Esophagus muscularis mucosa (tissue), 4 donors: ENCODE measurements at regions not wholly inside any gene's neighbourhood (a gene's known extent, or its start where the extent isn't known, plus 50 kb on each side); places are given as distances from the start of the nearest gene placed in this dataset.
"Not testable (repeated sequence)": the region's sequence is repeated elsewhere in the genome, so short reads cannot be mapped to it uniquely, and the experiment has no call there.

Source experiments
- DNase-seq: peaks from one replicate; pipeline ENCODE4 v3.0.0-alpha.2; 2017; ENCODE audit errors: extremely low spot score
- H3K27ac ChIP-seq, 4 donors: fragments of 200-600 bp; sonication (generic); replicated peaks in 1 of 4; 1 replicate in 3 of 4; 2 replicates in 1 of 4; pipeline ENCODE4 v1.5.1; 2016 to 2019; ENCODE audit warnings: mild to moderate bottlenecking in 1 of 4
- H3K27me3 ChIP-seq, 4 donors: fragments of 200-600 bp; sonication (generic); one replicate each; pipeline versions ENCODE4 v1.5.1 to v1.6.0; 2016 to 2019
- H3K36me3 ChIP-seq, 4 donors: fragments of 200-600 bp; sonication (generic); one replicate each; pipeline ENCODE4 v1.5.1; 2016 to 2019
- H3K4me1 ChIP-seq, 4 donors: fragments of 200-600 bp; sonication (generic); one replicate each; pipeline ENCODE4 v1.5.1; 2016 to 2019
- H3K4me3 ChIP-seq, 4 donors: fragments of 200-600 bp; sonication (generic); 1 replicate in 2 of 4; 2 replicates in 2 of 4; pipeline ENCODE4 v1.5.1; 2016 to 2019; ENCODE audit warnings: mild to moderate bottlenecking in 4 of 4, moderate library complexity in 1 of 4
- H3K9me3 ChIP-seq, 4 donors: fragments of 200-600 bp; sonication (generic); 1 replicate in 3 of 4; 2 replicates in 1 of 4; pipeline ENCODE4 v1.5.1; 2016 to 2019
- EP300 ChIP-seq: sonication (generic); formaldehyde crosslinking; IDR thresholded peaks from one replicate; pipeline ENCODE4 v1.6.1; 2017; ENCODE audit warnings: antibody characterized with exemption
- POLR2A ChIP-seq: fragments of 450-650 bp; IDR thresholded peaks from one replicate; pipeline ENCODE4 v1.6.1; 2017; ENCODE audit warnings: antibody characterized with exemption, moderate library complexity, mild to moderate bottlenecking, low read depth
- POLR2AphosphoS5 ChIP-seq, 2 donors: sonication (generic); formaldehyde crosslinking; IDR thresholded peaks; one replicate each; pipeline ENCODE4 v1.6.1; 2017; ENCODE audit warnings: antibody characterized with exemption in 2 of 2
- whole genome bisulfite sequencing: methylation state at CpG from one replicate; pipeline ENCODE4 v1.1.5; 2018; 5-methylcytosine and 5-hydroxymethylcytosine counted together
- intact Hi-C: fragments of 100-400 bp; cut with DNase I; formaldehyde crosslinking; loops from one replicate; pipeline ENCODE4 v1.15.1; 2023
- TF ChIP-seq, protein P1 (sequence below), 3 experiments: fragments of 200-600 bp in 2 of 3; fragments of 450-650 bp in 1 of 3; sonication (generic) in 2 of 3; IDR thresholded peaks; one replicate each; pipeline ENCODE4 v1.5.1; 2017 to 2019; ENCODE audit warnings: antibody characterized with exemption in 3 of 3, mild to moderate bottlenecking in 2 of 3, moderate library complexity in 1 of 3

DNA sequence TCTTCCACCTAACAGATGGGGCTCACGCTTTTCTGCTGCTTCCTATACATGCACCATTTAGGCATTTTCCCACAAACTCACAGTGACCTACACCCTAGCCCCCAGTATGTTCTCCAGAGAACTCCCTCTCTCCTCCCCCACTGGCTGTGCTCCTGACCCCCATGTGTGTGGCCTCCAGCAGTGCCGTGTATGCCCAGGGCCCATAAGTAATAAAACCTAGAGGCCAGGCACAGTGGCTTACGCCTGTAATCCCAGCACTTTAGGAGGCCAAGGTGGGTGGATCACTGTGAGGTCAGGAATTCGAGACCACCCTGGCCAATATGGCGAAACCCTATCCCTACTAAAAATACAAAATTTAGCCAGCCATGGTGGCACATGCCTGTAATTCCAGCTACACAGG lies 54.7 kb upstream of the NXT1 start:
- TF ChIP-seq EP300 (no peak), POLR2AphosphoS5 (IDR thresholded peaks at IDR 0.05) (no peak), POLR2A (no peak)
- TF ChIP-seq, protein P1, sequence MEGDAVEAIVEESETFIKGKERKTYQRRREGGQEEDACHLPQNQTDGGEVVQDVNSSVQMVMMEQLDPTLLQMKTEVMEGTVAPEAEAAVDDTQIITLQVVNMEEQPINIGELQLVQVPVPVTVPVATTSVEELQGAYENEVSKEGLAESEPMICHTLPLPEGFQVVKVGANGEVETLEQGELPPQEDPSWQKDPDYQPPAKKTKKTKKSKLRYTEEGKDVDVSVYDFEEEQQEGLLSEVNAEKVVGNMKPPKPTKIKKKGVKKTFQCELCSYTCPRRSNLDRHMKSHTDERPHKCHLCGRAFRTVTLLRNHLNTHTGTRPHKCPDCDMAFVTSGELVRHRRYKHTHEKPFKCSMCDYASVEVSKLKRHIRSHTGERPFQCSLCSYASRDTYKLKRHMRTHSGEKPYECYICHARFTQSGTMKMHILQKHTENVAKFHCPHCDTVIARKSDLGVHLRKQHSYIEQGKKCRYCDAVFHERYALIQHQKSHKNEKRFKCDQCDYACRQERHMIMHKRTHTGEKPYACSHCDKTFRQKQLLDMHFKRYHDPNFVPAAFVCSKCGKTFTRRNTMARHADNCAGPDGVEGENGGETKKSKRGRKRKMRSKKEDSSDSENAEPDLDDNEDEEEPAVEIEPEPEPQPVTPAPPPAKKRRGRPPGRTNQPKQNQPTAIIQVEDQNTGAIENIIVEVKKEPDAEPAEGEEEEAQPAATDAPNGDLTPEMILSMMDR (IDR thresholded peaks at IDR 0.05) = no peak
- DNase-seq = no peak
- Histone ChIP-seq H3K27me3 (peaks cover 0 to 3% (median 0%) of the 10 kb centered on the region in 4 donors), H3K4me1 (peaks cover 13 to 32% (median 18%) of the 10 kb centered on the region in 4 donors), H3K27ac (peak overlapping the region in 1 of 4 donors; percentile 14), H3K4me3 (no peak overlapping the region), H3K9me3 (peaks cover 0 to 7% (median 0%) of the 10 kb centered on the region in 4 donors), H3K36me3 (no peaks in the 10 kb centered on the region)
- WGBS = 83% methylated on average over 5 of the region's 5 CpGs
- intact Hi-C loops = no loop called here

- Histone ChIP-seq H3K36me3 (no peaks in the 10 kb centered on the region), H3K9me3 (peaks cover 0 to 2% (median 0%) of the 10 kb centered on the region in 4 donors), H3K27me3 (peaks cover 0 to 4% (median 0%) of the 10 kb centered on the region in 4 donors), H3K4me3 (no peak overlapping the region), H3K27ac (peak overlapping the region; percentile 44 to 71 (median 60)), H3K4me1 (peaks cover 13 to 44% (median 25%) of the 10 kb centered on the region in 4 donors)
- no peak for DNase-seq
- TF ChIP-seq POLR2AphosphoS5 (IDR thresholded peaks at IDR 0.05) (no peak), EP300 (no peak), POLR2A (no peak)
- TF ChIP-seq, protein P1 (IDR thresholded peaks at IDR 0.05) = no peak
- WGBS = 94% methylated on average over 10 of the region's 10 CpGs
- intact Hi-C loops = no loop called here
Observed at GRCh38 chr20:23294671-23295070, 55.9 kb upstream of the NXT1 start.

DNA sequence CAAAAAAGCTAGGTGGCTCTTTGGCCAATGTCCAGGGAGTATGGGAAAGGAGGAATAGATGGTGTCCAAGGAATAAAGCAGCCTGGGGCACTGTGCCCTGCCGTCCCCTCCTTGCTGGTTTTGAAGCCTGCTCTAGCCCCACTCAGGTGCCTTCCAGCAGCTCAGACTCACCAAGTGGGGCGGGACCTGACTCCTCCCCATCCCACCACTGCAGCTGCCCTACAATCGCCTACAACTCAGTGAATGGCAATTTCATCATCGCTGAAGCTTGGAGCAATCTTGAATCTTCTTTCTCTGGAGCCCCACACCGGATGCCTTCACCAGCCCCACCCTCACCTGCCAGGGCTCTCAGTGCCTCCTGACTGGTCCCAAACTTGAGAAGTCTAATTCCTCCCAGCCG lies 56.4 kb upstream of the NXT1 start:
- H3K36me3 ChIP-seq = no peaks in the 10 kb centered on the region
- no peak overlapping the region for H3K4me3 ChIP-seq
- peaks cover 0 to 9% (median 0%) of the 10 kb centered on the region in 4 donors for H3K27me3 ChIP-seq
- H3K27ac ChIP-seq = peak overlapping the region; percentile 44 to 71 (median 60)
- H3K4me1 ChIP-seq = peaks cover 13 to 44% (median 27%) of the 10 kb centered on the region in 4 donors
- no peak for TF ChIP-seq POLR2A
- WGBS = 73% methylated on average over 6 of the region's 6 CpGs
- H3K9me3 ChIP-seq = no peaks in the 10 kb centered on the region
- DNase-seq = no peak
- intact Hi-C loops = no loop called here

DNA sequence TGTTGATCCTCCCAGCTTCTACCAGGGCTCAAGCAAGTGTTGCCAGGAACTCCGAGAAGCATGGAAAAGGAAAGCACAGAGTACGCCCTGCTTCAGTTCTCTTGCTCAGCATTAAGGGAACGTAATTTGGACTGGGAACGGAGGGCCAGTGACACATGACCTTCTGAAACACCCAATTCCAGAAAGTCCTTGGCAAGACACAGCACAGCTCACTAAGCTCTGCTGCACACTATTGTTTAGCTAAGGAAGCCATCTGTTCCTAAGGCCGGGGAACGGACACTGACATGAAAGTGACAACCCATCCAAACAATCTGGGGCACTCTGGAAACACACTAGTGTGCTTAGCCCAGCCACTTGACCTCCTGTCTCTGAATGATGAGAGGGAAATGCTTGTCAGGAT lies 56.9 kb upstream of the NXT1 start:
- peak overlapping the region; percentile 44 to 71 (median 60) for H3K27ac ChIP-seq
- H3K4me1 ChIP-seq = peaks cover 13 to 44% (median 27%) of the 10 kb centered on the region in 4 donors
- peak; percentile 60 to 66 for TF ChIP-seq POLR2AphosphoS5 (IDR thresholded peaks at IDR 0.05)
- TF ChIP-seq, protein P1 (IDR thresholded peaks at IDR 0.05) = no peak
- peak; percentile 36 for TF ChIP-seq EP300
- TF ChIP-seq POLR2A = no peak
- no peak for DNase-seq
- peaks cover 0 to 10% (median 0%) of the 10 kb centered on the region in 4 donors for H3K27me3 ChIP-seq
- H3K4me3 ChIP-seq = no peak overlapping the region
- H3K9me3 ChIP-seq = no peaks in the 10 kb centered on the region
- H3K36me3 ChIP-seq = no peaks in the 10 kb centered on the region
- intact Hi-C loops = no loop called here
- WGBS = 41% methylated on average over 6 of the region's 6 CpGs

DNA sequence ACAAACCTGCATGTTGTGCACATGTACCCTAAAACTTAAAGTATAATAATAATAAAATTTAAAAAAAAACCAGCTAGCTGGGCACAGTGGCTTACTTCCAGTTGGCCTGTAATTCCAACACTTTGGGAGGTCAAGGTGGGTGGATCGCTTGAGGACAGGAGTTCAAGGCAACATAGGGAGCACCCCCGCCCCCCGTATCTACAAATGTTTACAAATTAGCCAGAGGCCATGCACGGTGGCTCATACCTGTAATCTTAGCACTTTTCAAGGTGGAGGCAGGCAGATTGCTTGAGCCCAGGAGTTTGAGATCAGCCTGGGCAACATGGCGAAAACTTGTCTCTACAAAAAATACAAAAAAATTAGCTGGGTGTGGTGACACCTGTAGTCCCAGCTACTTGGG lies 58.3 kb upstream of the NXT1 start:
- H3K27me3 ChIP-seq, H3K36me3 ChIP-seq, H3K9me3 ChIP-seq, H3K4me3 ChIP-seq, DNase-seq, H3K27ac ChIP-seq, intact Hi-C loops: not testable (repeated sequence)
- peaks cover 13 to 33% (median 27%) of the 10 kb centered on the region in 4 donors for H3K4me1 ChIP-seq
- 80% methylated on average over 5 of the region's 5 CpGs for WGBS

GRCh38 chr20:23291575-23292240 lies 58.9 kb upstream of the NXT1 start:
- H3K4me1 ChIP-seq = peaks cover 13 to 30% (median 27%) of the 10 kb centered on the region in 4 donors
- no peak overlapping the region for H3K4me3 ChIP-seq
- H3K9me3 ChIP-seq = no peaks in the 10 kb centered on the region
- intact Hi-C loops = no loop called here
- no peak for DNase-seq
- H3K27me3 ChIP-seq = peaks cover 0 to 10% (median 0%) of the 10 kb centered on the region in 4 donors
- no peak overlapping the region for H3K27ac ChIP-seq
- 83% methylated on average over 14 of the region's 14 CpGs for WGBS
- TF ChIP-seq, protein P1 (IDR thresholded peaks at IDR 0.05) = no peak
- TF ChIP-seq EP300 (no peak), POLR2A (no peak), POLR2AphosphoS5 (IDR thresholded peaks at IDR 0.05) (no peak)
- no peaks in the 10 kb centered on the region for H3K36me3 ChIP-seq
